SK-N-MC (cell line): ENCODE measurements at regions not wholly inside any gene's neighbourhood (a gene's known extent, or its start where the extent isn't known, plus 50 kb on each side); places are given as distances from the start of the nearest gene placed in this dataset.

Experiments
- EZH2 ChIP-seq: fragments of 200-600 bp; sonication (generic); IDR thresholded peaks from one replicate; pipeline ENCODE4 v1.6.1; 2017; ENCODE audit warnings: antibody characterized with exemption
- FOXP2 ChIP-seq: optimal IDR thresholded peaks from 2 replicates; pipeline ENCODE3; 2011; ENCODE audit warnings: mild to moderate bottlenecking, moderate library complexity; ENCODE audit not compliant: insufficient read depth; ENCODE audit errors: extremely low read length, control extremely low read depth
- POLR2AphosphoS5 ChIP-seq: IDR thresholded peaks from 2 replicates; pipeline ENCODE4 v1.6.1; 2012; ENCODE audit warnings: mild to moderate bottlenecking, low read depth, low read length, borderline replicate concordance

DNA sequence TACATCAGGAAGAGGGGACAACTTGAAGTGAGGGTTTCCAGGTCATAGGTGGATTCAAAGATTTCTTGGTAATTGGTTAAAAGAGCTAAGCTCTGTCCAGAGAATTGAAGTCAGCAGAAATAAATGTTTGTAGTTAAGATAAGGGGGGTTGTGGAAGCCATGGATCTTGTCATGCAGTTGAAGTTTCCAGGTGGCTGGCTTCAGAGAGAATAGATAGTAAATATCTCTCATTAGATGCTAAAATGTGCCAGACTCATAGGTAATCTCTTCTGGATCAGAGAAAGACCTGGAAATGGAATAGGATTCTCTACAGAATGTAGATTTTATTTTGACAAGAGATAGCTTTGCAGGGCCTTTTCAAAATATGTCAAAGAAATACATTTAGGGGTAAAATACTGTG lies 491.7 kb downstream of the PRR16 start:
- TF ChIP-seq EZH2 = no peak
- TF ChIP-seq POLR2AphosphoS5 = no peak
- no peak for TF ChIP-seq FOXP2
